ENCODE measurements at regions not wholly inside any gene's neighbourhood (a gene's known extent, or its start where the extent isn't known, plus 50 kb on each side); places are given as distances from the start of the nearest gene placed in this dataset.
"Not testable (repeated sequence)": the region's sequence is repeated elsewhere in the genome, so short reads cannot be mapped to it uniquely, and the experiment has no call there.

DNA sequence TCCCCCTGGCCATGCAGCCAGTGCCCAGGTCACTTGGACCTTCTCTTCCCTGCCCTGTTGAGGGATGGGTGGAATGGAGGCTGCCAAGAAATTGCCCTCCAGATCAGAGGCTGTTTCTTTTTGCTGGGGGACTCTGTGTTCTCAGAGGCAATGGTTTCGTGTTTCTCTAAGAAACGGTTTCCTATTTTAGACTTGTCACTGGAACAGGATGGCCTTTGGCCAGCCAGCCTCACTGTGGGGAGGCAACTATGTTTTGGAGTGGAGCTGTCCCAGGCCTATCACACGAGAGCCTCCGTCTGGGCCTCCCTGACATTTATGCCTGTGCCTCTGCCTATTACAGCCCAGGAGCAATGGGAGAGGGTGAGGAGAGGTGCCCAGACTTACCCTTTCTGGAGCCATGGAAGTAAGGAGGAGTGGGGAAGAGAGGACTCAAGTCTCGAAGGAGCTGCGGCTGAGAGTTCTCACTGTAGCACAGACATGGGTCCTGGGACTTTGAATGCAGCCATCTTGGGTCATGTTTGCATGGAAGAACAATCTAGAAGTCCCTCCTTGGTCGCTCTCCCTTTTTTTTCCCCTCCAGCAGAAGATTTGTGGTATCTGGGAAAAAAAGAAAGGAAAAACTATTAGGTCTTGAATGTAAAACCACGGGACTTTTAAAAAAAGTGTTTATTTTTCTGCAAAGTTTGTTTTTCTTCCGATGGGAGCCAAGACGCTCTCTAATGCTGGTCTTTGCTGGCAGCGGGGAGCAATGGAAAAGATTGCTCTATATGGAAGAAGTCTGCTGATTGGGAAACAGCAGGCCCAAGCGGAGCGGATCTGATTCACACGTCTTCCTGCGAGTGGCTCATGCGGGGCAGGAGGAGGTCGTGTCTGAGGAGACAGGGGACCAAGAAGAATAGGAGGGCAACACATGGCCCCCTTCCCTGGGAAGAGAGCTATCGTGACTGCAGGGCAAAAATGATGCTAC, 219.2 kb downstream of the FOXD2 start:
- no peaks in the 10 kb centered on the region for H3K4me1 Mint-ChIP-seq (ENCODE audit: low read depth)
- intact Hi-C loops (cut with micrococcal nuclease), result no loop called here
- no peaks in the 10 kb centered on the region for H3K36me3 Mint-ChIP-seq (ENCODE audit: low read depth)
- CTCF ChIA-PET, result interaction anchor here (0.6 kb wide), 1 partner anchor 69 kb away, joined by 3 read pairs; no protein-coding TSS in a partner anchor
- no peak overlapping the region for H3K4me3 Mint-ChIP-seq
- H3K9me3 Mint-ChIP-seq, result no peaks in the 10 kb centered on the region
- no peak overlapping the region for H3K27ac Mint-ChIP-seq
- no peak for DNase-seq
- H3K27me3 Mint-ChIP-seq (ENCODE audit: low read depth), result peaks cover 17% of the 10 kb centered on the region

DNA sequence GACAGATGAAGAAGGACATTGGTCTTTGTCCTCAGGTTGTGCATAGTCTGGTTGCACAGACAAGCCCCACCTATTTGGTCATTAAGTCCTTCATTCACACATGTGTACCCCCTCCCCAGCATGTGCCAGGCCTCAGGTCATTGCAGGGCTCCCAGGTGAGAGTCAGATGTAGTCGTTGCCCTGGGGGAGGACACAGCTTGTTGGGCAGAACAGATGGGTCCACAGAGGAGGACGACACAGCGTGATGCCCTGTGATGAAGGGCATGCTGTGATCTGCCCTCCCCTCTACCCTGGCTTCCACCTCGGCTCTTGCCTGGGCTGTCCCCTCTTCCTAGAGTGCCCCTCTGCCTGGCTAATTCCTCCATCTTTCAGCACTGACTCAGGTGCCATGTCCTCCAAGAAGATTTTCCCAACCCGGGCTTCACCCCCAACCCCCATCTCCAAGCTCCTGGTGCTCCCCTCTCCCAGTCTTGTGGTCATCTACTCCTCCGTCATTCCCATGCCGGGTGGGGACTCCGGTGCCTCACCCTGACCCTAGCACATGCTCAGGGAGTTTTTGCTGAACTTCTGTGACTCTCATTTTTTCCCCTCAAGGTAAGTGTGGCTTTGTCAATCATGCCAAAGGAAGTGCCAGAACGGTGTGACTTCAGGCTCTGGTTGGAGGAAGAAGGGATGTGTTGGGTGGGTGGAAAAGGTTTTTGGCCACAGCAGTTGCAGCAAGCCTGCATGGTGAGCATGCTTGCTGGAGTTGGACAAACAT, 220.5 kb downstream of the FOXD2 start:
- Mint-ChIP-seq H3K27ac (no peak overlapping the region), H3K9me3 (no peaks in the 10 kb centered on the region), H3K4me3 (no peak overlapping the region), H3K36me3 (ENCODE audit: low read depth) (no peaks in the 10 kb centered on the region), H3K4me1 (ENCODE audit: low read depth) (no peaks in the 10 kb centered on the region), H3K27me3 (ENCODE audit: low read depth) (peaks cover 17% of the 10 kb centered on the region)
- CTCF ChIA-PET, result no interaction called here
- DNase-seq, result no peak
- intact Hi-C loops (cut with micrococcal nuclease), result no loop called here

DNA sequence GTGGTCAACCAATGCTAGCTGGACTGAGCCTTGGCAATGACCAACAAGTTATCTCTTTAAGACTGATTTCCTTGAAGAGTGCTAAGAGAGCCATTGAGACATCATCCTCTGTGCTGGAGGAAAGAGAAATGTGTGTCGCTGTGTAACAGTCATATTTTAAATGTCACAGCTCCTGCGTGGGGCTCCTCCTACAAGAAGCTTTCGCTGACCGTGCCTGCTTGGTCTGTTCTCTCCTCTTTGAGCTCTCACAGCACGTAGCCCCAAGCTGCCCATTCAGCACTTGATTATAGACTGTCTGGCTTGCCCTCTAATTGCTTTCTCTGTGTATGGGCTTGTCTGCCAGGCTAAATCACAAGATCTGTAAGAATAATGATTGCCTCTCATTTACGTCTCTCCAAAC, 221.3 kb downstream of the FOXD2 start:
- no peak for DNase-seq
- Mint-ChIP-seq H3K27ac (no peak overlapping the region), H3K4me1 (ENCODE audit: low read depth) (no peaks in the 10 kb centered on the region), H3K36me3 (ENCODE audit: low read depth) (no peaks in the 10 kb centered on the region), H3K9me3 (no peaks in the 10 kb centered on the region), H3K27me3 (ENCODE audit: low read depth) (peaks cover 17% of the 10 kb centered on the region), H3K4me3 (no peak overlapping the region)
- CTCF ChIA-PET, result no interaction called here
- intact Hi-C loops (cut with micrococcal nuclease), result no loop called here

DNA sequence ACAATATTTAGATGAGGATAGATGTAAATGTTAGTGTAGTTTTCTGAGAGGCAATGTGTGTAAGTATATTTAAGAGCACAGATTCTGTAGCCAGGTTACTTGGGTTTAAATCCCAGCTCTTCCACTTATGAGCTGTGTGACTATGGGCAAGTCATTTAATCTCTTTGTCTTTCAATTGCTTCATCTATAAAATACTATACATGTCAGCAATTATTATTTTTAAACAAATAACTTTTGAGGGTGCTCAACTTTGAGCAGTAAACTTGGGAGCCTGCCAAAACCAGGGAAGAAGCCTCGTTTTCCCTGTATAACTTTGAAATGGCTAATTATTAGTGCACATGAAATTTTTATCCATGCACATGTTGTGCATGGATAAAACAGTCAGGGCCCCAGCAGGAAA, 222.8 kb downstream of the FOXD2 start:
- CTCF ChIA-PET, result no interaction called here
- Mint-ChIP-seq H3K27ac (no peak overlapping the region), H3K27me3 (ENCODE audit: low read depth) (peaks cover 10% of the 10 kb centered on the region), H3K9me3 (no peaks in the 10 kb centered on the region), H3K4me3 (no peak overlapping the region), H3K4me1 (ENCODE audit: low read depth) (no peaks in the 10 kb centered on the region), H3K36me3 (ENCODE audit: low read depth) (no peaks in the 10 kb centered on the region)
- intact Hi-C loops (cut with micrococcal nuclease), result no loop called here
- DNase-seq, result no peak

DNA sequence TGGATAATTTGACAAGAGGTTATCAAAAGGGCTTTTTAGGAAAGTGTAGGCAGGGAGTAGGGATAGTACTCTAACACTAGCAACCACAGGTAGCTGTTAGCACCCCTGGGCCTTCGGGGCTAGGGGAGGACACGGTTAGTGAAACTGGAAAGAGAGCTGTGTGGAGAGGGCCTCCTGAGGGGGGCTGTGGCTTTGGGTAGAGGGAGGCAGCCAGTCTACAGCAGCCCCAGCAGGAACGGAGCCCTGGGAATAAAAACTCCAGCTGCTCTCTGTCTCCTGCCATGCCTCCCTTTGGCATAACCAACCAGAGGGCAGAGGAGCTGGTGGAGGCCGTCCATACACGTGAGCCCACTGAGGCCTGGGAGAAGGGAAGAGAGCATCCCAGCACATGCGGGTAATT, 223.2 kb downstream of the FOXD2 start:
- intact Hi-C loops (cut with micrococcal nuclease), result no loop called here
- no peaks in the 10 kb centered on the region for H3K9me3 Mint-ChIP-seq
- CTCF ChIA-PET, result no interaction called here
- H3K4me1 Mint-ChIP-seq (ENCODE audit: low read depth), result no peaks in the 10 kb centered on the region
- no peak overlapping the region for H3K4me3 Mint-ChIP-seq
- H3K36me3 Mint-ChIP-seq (ENCODE audit: low read depth), result no peaks in the 10 kb centered on the region
- H3K27ac Mint-ChIP-seq, result no peak overlapping the region
- no peak for DNase-seq
- peaks cover 10% of the 10 kb centered on the region for H3K27me3 Mint-ChIP-seq (ENCODE audit: low read depth)

DNA sequence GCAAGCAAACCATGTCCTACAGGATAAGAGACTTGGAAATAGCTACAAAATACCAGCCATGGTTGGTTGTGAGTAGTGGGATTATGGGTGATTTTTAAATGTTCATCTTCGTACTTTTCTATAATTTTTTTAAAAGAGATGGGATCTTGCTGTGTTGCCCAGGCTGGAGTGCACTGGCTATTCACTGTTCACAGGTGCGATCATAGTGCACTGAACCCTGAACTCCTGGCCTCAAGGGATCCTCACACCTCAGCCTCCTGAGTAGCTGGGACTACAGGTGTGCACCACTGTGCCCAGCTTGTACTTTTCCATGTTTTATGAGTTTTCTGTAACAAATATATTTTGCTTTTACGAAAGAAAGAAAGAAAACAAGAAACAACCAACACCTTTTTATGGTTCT, 224.2 kb downstream of the FOXD2 start:
- Mint-ChIP-seq H3K27me3 (ENCODE audit: low read depth) (peaks cover 10% of the 10 kb centered on the region), H3K4me1 (ENCODE audit: low read depth) (no peaks in the 10 kb centered on the region), H3K27ac (no peak overlapping the region), H3K9me3 (no peaks in the 10 kb centered on the region), H3K36me3 (ENCODE audit: low read depth) (no peaks in the 10 kb centered on the region), H3K4me3 (no peak overlapping the region)
- intact Hi-C loops (cut with micrococcal nuclease), result no loop called here
- no peak for DNase-seq
- CTCF ChIA-PET, result interaction anchor here (1.1 kb wide), 1 partner anchor 64 kb away, joined by 4 read pairs; no protein-coding TSS in a partner anchor

DNA sequence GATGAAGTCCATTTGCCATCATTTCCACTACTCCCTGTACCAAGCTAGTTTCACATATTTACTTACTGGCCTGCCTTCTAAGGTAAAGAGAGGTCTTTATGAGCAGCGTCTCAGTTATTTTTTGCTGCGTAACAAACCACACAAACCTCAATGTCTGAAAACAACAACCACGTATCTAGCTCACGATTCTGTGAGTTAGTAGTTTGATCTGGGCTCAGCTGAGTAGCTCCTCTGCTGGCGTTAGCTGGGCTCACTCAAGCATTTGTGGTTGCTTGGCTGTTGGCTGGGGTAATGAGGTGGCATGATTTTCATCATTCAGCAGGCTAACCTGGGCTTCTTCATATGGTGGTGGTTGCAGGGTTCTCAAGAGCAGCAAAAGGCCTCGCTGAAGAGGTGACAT, 225.4 kb downstream of the FOXD2 start:
- Mint-ChIP-seq H3K4me1 (ENCODE audit: low read depth) (no peaks in the 10 kb centered on the region), H3K27ac (no peak overlapping the region), H3K9me3 (no peaks in the 10 kb centered on the region), H3K27me3 (ENCODE audit: low read depth) (peaks cover 7% of the 10 kb centered on the region), H3K4me3 (no peak overlapping the region), H3K36me3 (ENCODE audit: low read depth) (no peaks in the 10 kb centered on the region)
- intact Hi-C loops (cut with micrococcal nuclease), result no loop called here
- CTCF ChIA-PET, result interaction anchor here (1.1 kb wide), 1 partner anchor 63 kb away, joined by 3 read pairs; no protein-coding TSS in a partner anchor
- DNase-seq, result no peak

DNA sequence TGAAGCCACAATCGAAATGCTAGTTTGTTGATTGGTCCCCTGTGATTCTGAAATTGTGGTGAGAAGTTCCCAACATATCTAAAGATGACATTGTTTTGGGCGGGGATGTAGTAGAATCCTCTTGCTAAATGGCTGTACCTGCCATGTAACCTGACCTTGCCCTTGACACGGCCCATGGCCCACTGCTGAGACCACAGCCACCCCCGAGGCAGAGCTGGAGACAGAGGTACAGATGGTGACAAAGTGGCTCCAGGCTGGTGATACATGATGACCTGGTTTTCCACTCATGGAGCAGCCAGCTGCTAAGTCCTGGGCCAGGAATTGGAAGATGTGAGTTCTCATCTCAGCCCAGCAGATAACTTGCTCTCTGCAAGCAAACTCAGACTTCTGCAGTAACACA, 226.5 kb downstream of the FOXD2 start:
- intact Hi-C loops (cut with micrococcal nuclease), result no loop called here
- H3K36me3 Mint-ChIP-seq (ENCODE audit: low read depth), result no peaks in the 10 kb centered on the region
- no peak for DNase-seq

DNA sequence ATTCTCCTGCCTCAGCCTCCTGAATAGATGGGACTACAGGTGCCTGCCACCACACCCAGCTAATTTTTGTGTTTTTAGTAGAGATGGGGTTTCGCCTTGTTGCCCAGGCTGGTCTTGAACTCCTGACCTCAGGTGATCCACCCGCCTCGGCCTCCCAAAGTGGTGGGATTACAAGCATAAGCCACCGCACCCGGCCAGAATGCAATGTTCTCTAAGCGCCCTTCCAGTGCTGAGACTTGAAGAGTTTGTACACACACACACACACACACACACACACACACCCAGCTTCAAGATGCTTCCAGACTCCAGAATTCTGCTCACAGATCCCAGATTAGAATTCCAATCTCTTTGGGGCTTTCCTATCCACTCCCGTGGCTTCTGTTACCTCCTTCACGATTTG, 227.1 kb downstream of the FOXD2 start:
- H3K4me3 Mint-ChIP-seq; H3K4me1 Mint-ChIP-seq (ENCODE audit: low read depth); H3K27ac Mint-ChIP-seq; H3K27me3 Mint-ChIP-seq (ENCODE audit: low read depth); intact Hi-C loops (cut with micrococcal nuclease); H3K9me3 Mint-ChIP-seq; DNase-seq; H3K36me3 Mint-ChIP-seq (ENCODE audit: low read depth); CTCF ChIA-PET: not testable (repeated sequence)

More for the DNA sequence above, 226.5 kb downstream of the FOXD2 start:
- H3K4me1 Mint-ChIP-seq (ENCODE audit: low read depth), result no peaks in the 10 kb centered on the region
- no peak overlapping the region for H3K27ac Mint-ChIP-seq
- H3K27me3 Mint-ChIP-seq (ENCODE audit: low read depth), result peaks cover 1% of the 10 kb centered on the region
- no peaks in the 10 kb centered on the region for H3K9me3 Mint-ChIP-seq
- no peak overlapping the region for H3K4me3 Mint-ChIP-seq
- CTCF ChIA-PET, result no interaction called here

DNA sequence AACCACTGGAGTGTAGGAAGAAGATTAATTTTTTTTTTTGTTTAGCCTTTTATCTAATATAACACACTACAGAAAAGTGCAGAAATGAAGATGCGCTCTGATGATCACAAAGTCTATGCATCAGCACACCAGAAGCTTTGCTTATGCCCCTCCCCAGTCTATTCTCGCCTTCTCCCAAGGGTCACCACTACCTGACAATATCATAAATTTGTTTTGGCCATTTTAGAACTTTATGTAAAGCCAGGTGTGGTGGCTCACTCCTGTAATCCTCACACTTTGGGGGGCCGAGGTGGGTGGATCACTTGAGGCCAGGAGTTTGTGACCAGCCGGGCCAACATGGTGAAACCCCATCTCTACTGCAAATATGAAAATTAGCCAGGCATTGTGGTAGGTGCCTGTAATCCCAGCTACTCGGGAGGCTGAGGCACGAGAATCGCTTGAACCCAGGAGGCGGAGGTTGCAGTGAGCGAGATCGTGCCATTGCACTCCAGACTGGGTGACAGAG, 231.3 kb downstream of the FOXD2 start:
- CTCF ChIA-PET, result no interaction called here
- intact Hi-C loops (cut with micrococcal nuclease), result no loop called here
- H3K4me3 Mint-ChIP-seq, result no peak overlapping the region
- H3K27me3 Mint-ChIP-seq (ENCODE audit: low read depth), result peaks cover 3% of the 10 kb centered on the region
- no peaks in the 10 kb centered on the region for H3K4me1 Mint-ChIP-seq (ENCODE audit: low read depth)
- DNase-seq, result no peak
- H3K27ac Mint-ChIP-seq, result no peak overlapping the region
- no peaks in the 10 kb centered on the region for H3K36me3 Mint-ChIP-seq (ENCODE audit: low read depth)
- peaks cover 7% of the 10 kb centered on the region for H3K9me3 Mint-ChIP-seq

DNA sequence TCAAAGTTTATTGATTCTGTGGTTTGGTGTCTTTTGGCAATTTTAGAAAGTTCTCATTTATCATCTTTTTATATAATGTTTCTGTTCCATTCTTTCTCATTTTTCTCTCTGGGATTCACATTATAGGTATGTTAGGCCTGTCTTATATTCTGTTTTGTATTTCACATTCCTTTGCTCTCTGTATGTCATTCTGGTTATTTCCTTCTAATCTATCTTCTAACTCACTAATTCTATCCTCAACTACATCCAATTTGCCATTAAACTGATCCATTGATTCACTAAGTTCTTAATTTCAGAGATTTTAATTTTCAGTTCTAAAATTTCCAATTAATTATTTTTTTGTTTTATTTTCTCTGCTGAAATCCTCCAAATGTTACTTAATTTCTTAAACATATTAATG, 234.8 kb downstream of the FOXD2 start:
- Mint-ChIP-seq H3K4me1 (ENCODE audit: low read depth) (no peaks in the 10 kb centered on the region), H3K27ac (no peak overlapping the region), H3K4me3 (no peak overlapping the region), H3K27me3 (ENCODE audit: low read depth) (peaks cover 7% of the 10 kb centered on the region), H3K36me3 (ENCODE audit: low read depth) (no peaks in the 10 kb centered on the region), H3K9me3 (peaks cover 7% of the 10 kb centered on the region)
- CTCF ChIA-PET, result interaction anchor here (0.6 kb wide), 1 partner anchor 858 kb away, joined by 3 read pairs; no protein-coding TSS in a partner anchor
- intact Hi-C loops (cut with micrococcal nuclease), result no loop called here
- DNase-seq, result no peak

DNA sequence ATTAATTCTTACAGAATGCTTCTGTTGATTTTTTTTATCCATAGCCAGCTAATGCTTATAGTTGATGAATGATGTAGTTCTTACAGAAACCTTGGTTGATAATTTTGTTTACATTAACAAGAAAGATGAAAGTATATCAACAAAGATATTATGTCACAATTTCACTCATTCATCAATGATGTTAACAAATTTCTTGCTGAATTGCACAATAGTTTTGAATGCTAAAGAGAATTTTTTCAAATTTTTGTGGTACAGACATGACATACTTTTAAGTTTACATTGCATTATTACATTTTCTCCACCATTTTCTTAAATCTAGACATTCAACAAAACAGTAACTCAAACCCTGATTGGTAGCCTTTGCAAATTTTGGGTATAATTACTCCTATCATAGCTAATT, 236.3 kb downstream of the FOXD2 start:
- DNase-seq, result no peak
- H3K27me3 Mint-ChIP-seq (ENCODE audit: low read depth), result peaks cover 7% of the 10 kb centered on the region
- no peaks in the 10 kb centered on the region for H3K36me3 Mint-ChIP-seq (ENCODE audit: low read depth)
- no peak overlapping the region for H3K4me3 Mint-ChIP-seq
- H3K27ac Mint-ChIP-seq, result no peak overlapping the region
- H3K9me3 Mint-ChIP-seq, result peaks cover 7% of the 10 kb centered on the region
- intact Hi-C loops (cut with micrococcal nuclease), result no loop called here
- H3K4me1 Mint-ChIP-seq (ENCODE audit: low read depth), result no peaks in the 10 kb centered on the region
- CTCF ChIA-PET, result interaction anchor here (0.6 kb wide), 1 partner anchor 115 kb away, joined by 3 read pairs; no protein-coding TSS in a partner anchor
